ENCODE measurements at regions not wholly inside any gene's neighbourhood (a gene's known extent, or its start where the extent isn't known, plus 50 kb on each side); places are given as distances from the start of the nearest gene placed in this dataset.
"Not testable (repeated sequence)": the region's sequence is repeated elsewhere in the genome, so short reads cannot be mapped to it uniquely, and the experiment has no call there.

GRCh38 chr9:87014436-87014835, 67.1 kb upstream of the GAS1 start:
- Histone ChIP-seq H3K4me3 (no peak overlapping the region), H3K27ac (no peak overlapping the region), H3K4me1 (no peaks in the 10 kb centered on the region), H3K9ac (ENCODE audit: low read depth in 2 of 2, low read length in 2 of 2) (no peak overlapping the region), H3K27me3 (no peaks in the 10 kb centered on the region), H3K9me3 (no peaks in the 10 kb centered on the region), H3K36me3 (no peaks in the 10 kb centered on the region)
- no peak for TF ChIP-seq CTCF (IDR thresholded peaks at IDR 0.05)
- no peak for DNase-seq
- intact Hi-C loops (cut with DNase I): no loop called here

- Histone ChIP-seq H3K36me3 (no peaks in the 10 kb centered on the region), H3K4me3 (no peak overlapping the region), H3K9me3 (no peaks in the 10 kb centered on the region), H3K4me1 (no peaks in the 10 kb centered on the region), H3K9ac (ENCODE audit: low read depth in 2 of 2, low read length in 2 of 2) (no peak overlapping the region), H3K27me3 (no peaks in the 10 kb centered on the region), H3K27ac (no peak overlapping the region)
- DNase-seq: no peak
- no peak for TF ChIP-seq CTCF (IDR thresholded peaks at IDR 0.05)
- intact Hi-C loops (cut with DNase I): no loop called here
Observed at GRCh38 chr9:87016681-87017080, 69.4 kb upstream of the GAS1 start.

- H3K9ac ChIP-seq (ENCODE audit: low read depth in 2 of 2, low read length in 2 of 2): no peak overlapping the region
- no peak for TF ChIP-seq CTCF (IDR thresholded peaks at IDR 0.05)
- no peaks in the 10 kb centered on the region for H3K4me1 ChIP-seq
- no peak overlapping the region for H3K27ac ChIP-seq
- H3K9me3 ChIP-seq: no peaks in the 10 kb centered on the region
- intact Hi-C loops (cut with DNase I): no loop called here
- H3K27me3 ChIP-seq: no peaks in the 10 kb centered on the region
- no peak for DNase-seq
- no peak overlapping the region for H3K4me3 ChIP-seq
- H3K36me3 ChIP-seq: no peaks in the 10 kb centered on the region
Observed at GRCh38 chr9:87020169-87020950, 73.1 kb upstream of the GAS1 start.

GRCh38 chr9:87022178-87022577, 74.9 kb upstream of the GAS1 start:
- no peak for TF ChIP-seq CTCF (IDR thresholded peaks at IDR 0.05)
- H3K9ac ChIP-seq (ENCODE audit: low read depth in 2 of 2, low read length in 2 of 2): no peak overlapping the region
- H3K36me3 ChIP-seq: no peaks in the 10 kb centered on the region
- no peak for DNase-seq
- no peaks in the 10 kb centered on the region for H3K4me1 ChIP-seq
- H3K9me3 ChIP-seq: no peaks in the 10 kb centered on the region
- H3K27ac ChIP-seq: no peak overlapping the region
- H3K27me3 ChIP-seq: no peaks in the 10 kb centered on the region
- intact Hi-C loops (cut with DNase I): no loop called here
- no peak overlapping the region for H3K4me3 ChIP-seq

GRCh38 chr9:87026204-87026603, 78.9 kb upstream of the GAS1 start:
- DNase-seq: no peak
- Histone ChIP-seq H3K27me3 (no peaks in the 10 kb centered on the region), H3K27ac (no peak overlapping the region), H3K9ac (ENCODE audit: low read depth in 2 of 2, low read length in 2 of 2) (no peak overlapping the region), H3K36me3 (no peaks in the 10 kb centered on the region), H3K9me3 (no peaks in the 10 kb centered on the region), H3K4me1 (no peaks in the 10 kb centered on the region), H3K4me3 (no peak overlapping the region)
- intact Hi-C loops (cut with DNase I): no loop called here
- no peak for TF ChIP-seq CTCF (IDR thresholded peaks at IDR 0.05)

- H3K9ac ChIP-seq (ENCODE audit: low read depth in 2 of 2, low read length in 2 of 2); H3K27ac ChIP-seq; H3K4me1 ChIP-seq; DNase-seq; intact Hi-C loops (cut with DNase I); H3K36me3 ChIP-seq; H3K9me3 ChIP-seq; H3K27me3 ChIP-seq; H3K4me3 ChIP-seq: not testable (repeated sequence)
Observed at GRCh38 chr9:87028836-87029235, 81.5 kb upstream of the GAS1 start.
